ENCODE measurements at regions not wholly inside any gene's neighbourhood (a gene's known extent, or its start where the extent isn't known, plus 50 kb on each side); places are given as distances from the start of the nearest gene placed in this dataset.
"Not testable (repeated sequence)": the region's sequence is repeated elsewhere in the genome, so short reads cannot be mapped to it uniquely, and the experiment has no call there.

DNA sequence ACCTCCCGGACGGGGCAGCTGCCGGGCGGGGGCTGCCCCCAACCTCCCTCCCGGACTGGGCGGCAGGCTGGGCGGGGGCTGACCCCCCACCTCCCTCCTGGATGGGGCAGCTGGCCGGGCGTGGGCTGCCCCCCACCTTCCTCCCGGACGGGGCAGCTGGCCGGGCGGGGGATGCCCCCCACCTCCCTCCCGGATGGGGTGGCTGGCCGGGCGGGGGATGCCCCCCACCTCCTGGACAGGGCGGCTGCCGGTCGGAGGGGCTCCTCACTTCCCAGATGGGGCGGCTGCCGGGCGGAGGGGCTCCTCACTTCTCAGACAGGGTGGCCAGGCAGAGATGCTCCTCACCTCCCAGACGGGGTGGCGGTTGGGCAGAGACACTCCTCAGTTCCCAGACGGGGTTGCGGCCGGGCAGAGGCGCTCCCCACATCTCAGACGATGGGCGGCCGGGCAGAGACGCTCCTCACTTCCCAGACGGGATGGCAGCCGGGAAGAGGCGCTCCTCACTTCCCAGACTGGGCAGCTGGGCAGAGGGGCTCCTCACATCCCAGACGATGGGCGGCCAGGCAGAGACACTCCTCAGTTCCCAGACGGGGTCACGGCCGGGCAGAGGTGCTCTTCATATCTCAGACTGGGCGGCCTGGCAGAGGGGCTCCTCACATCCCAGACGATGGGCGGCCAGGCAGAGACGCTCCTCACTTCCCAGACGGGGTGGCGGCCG is 691.1 kb downstream of the BRINP1 start:
- TF ChIP-seq, protein P1, sequence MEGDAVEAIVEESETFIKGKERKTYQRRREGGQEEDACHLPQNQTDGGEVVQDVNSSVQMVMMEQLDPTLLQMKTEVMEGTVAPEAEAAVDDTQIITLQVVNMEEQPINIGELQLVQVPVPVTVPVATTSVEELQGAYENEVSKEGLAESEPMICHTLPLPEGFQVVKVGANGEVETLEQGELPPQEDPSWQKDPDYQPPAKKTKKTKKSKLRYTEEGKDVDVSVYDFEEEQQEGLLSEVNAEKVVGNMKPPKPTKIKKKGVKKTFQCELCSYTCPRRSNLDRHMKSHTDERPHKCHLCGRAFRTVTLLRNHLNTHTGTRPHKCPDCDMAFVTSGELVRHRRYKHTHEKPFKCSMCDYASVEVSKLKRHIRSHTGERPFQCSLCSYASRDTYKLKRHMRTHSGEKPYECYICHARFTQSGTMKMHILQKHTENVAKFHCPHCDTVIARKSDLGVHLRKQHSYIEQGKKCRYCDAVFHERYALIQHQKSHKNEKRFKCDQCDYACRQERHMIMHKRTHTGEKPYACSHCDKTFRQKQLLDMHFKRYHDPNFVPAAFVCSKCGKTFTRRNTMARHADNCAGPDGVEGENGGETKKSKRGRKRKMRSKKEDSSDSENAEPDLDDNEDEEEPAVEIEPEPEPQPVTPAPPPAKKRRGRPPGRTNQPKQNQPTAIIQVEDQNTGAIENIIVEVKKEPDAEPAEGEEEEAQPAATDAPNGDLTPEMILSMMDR (IDR thresholded peaks at IDR 0.05; ENCODE audit: low read length): not testable (repeated sequence)
- TF ChIP-seq EZH2 (IDR thresholded peaks at IDR 0.05; ENCODE audit: borderline replicate concordance, low read length): not testable (repeated sequence)

All from OCI-LY1 (cell line).